SKM-1 treated with dmso at 0.1 percent for 144 hours (cell line): ENCODE measurements at regions not wholly inside any gene's neighbourhood (a gene's known extent, or its start where the extent isn't known, plus 50 kb on each side); places are given as distances from the start of the nearest gene placed in this dataset.
A peak's percentile ranks its signal among the peaks of the same experiment; 100 is the strongest.
"Not testable (repeated sequence)": the region's sequence is repeated elsewhere in the genome, so short reads cannot be mapped to it uniquely, and the experiment has no call there.

Source experiments
- DNase-seq: peaks from one replicate; lab custom pipeline; 2025; ENCODE audit not compliant: unreplicated experiment; lab: John Stamatoyannopoulos, UW

DNA sequence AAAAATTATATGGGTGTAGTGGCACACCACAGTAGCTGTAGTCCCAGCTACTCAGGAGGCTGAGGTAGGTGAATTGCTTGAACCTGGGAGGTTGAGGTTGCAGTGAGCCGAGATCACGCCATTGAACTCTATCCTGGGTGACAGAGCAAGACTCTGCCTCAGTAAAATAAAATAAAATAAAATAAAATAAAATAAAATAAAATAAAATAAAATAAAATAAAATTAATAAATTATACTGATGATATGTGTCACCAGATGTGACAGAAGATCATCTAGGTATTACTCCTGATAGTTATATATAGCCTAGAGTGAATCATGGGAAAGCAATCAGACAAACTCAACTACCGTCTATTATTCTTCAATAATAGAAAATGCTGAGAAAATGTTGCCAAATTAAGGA is 972.5 kb downstream of the MRPL39 start:
- DNase-seq, result no peak

DNA sequence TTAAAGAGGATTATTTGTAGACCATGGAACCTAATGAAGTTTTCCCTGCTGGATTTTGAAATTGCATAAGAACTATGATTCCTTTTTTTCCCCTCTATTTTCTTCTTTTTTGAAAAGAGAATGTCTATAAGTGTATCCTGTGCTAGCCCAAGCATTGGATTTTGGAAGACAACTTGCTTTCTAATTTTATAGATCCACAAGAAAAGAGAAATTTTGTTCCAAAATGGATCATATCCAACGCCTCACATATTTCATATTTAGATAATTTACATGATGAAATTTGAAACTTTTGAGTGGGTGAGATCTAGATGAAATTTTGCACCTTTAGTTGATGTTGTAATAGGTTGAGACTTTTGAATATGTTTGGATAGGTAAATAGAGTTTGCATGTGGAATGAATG is 978.7 kb downstream of the MRPL39 start:
- no peak for DNase-seq

DNA sequence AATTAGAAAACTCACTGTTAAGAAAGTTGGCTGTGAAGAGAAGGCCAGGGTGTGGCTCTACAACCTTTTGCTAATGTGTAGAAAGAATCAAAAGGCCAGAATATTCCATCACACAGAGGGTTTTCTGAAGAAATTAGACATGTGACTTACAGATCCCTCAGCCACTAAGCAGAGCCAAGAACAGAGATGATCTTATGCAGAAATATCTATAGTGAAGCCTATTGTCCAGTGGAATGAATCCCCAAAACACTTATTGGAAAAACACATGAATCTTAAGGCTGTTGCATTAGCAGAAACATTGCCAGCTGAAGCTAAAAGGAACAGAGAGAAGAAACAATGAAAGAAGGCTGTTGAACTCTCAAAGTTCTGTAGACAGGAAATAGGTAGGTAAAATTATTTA is 979.2 kb downstream of the MRPL39 start:
- DNase-seq, result no peak

DNA sequence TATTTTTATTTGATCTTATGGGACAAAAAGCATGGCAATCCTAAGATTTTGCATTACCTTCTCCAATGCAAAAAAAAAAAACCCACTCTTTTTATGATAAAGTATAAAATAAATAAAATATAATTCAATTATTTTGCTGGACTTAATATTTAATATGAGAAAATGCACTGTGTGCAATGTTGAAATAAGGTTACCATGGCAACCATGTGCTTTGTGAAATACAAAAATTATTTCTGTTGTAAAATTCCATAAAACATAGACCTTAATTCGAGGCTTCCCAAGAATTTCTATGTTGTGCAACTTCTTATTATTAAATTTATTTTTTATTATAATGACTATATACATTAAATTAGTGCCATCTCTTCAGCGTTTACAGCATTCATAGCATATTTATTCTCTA is 989.5 kb downstream of the MRPL39 start:
- no peak for DNase-seq

DNA sequence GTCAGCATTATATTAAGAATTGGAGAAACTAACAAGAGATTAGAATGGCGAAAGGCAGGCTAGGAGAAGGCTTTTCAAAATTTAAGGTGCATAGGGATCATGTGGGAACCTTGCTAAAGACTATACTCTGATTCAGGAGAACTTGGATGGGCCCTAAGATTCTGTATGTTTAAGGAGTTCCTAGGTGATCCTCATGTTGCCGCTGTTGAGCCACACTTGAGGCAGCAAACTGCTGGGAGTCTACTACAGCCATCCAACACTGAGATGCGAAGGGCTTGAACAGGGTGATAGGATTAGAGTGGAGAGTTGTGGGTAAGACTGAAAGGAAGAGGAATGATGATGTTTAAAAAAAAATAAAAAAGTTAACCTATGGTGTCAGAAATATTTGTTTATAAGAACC is 1013.2 kb downstream of the MRPL39 start:
- DNase-seq, result no peak

DNA sequence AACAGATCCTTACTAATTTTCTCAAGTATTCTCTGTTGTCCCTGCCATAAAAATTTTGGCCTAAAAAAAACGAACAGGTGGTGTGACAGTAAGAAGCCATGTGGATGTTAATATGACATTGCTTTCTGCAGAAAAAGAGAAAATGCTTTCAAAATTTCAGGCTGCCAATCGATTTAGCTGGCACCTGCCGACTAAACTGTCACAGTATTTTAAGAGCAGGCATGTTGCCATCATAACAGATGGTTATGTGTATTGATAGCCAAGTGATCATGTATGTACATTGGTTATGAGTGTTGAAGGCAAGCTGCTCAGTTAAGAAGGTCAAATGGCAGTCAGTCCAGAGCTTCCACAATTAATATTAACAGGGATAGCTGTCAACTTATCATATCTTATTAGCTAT is 1017.0 kb downstream of the MRPL39 start:
- DNase-seq, result no peak

DNA sequence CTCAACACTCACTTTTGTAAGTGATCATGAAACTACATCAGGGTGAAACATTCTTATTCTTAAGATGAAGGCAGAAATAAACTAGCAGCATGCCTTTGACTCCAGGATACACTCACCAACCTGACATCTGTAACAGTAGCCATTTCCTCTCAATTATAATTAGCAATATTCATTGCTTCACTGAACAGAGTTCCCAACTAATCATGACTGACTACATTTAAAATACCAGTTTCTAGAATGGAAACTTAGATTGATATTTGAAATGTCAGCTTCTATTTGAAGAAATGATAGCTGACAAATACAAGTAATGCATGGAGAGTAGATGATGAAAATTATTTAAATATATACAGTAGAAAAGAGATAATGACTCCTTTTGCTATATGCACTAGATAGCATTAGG is 1023.8 kb downstream of the MRPL39 start:
- DNase-seq, result no peak

DNA sequence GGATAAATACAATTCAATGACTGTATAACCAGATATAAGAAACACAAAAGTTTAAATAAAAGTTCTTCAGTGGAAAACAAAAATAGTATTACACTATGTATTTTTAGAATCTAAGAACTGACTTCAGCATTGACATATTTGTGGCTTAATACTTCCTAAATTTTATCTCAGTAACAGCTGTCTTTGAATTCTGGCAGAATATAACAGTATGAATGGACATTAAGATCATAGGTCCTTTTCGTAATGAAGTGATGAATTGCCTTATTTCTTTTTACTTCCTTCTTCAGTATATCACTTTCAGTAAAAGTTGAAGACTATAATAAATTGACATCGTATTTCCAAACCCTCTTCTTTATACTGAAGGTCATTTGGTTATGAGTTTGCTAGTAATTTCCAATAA is 1030.0 kb downstream of the MRPL39 start:
- DNase-seq, result no peak

DNA sequence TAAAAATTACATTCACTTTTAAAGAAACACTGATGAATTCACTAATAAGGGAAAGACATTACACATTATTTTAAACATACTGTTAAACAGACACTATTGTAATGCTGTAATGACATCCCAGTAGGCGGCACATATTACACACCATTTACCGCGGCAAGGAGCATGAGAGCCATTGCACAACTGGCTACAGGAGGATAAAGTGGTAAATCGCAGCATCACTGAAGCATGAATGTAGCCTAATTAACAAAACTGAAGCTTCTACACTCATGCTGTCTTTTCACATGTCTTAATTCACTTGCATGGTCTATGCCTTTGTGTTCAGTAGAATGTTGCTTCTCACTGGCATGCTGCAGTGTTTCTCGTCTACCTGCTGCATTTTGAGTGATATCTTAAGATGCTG is 1046.0 kb downstream of the MRPL39 start:
- no peak for DNase-seq

DNA sequence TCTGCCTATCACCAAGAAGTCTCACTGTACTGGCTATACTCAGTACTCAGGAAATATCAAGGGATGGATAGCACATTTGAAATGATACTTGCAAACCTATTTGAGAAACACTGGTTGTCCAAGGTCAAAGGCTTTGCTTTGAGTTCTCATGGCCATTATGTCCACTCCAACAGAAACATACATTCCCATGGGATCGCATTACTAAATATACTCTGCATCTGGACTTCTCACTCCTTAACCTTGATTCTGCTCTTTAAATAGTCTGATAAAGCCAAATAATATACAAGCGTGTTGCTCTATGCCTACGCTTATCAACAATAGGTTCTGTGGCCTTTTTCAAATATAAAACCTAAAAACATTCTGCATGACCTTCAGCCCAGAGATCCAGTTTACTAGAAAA is 1054.8 kb downstream of the MRPL39 start:
- no peak for DNase-seq

DNA sequence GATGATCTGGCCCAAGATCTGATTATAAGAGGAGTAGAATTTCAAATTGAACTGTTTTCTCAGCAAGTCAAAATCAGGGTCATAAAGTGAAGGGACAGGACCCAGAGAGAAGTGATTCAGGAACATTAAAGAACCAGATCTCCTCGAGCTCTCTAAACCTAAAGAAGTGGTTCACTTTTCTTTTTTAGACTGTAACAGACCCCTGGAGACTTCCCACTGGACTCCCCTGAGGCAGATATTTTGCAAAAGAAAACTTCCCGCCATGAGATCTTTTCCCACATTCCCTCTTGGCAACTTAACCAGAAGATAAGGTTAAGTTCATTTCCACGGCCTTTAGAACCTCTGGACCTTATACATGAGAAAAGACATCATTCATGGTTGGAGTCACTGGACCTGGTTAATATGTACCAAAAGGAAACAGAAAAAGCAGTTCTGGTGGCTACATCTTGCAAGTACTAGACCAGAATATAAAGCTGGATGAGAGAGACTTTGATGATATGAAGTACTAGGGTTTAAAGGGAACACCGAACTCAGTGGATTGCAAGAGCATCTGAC is 1061.4 kb downstream of the MRPL39 start:
- no peak for DNase-seq

DNA sequence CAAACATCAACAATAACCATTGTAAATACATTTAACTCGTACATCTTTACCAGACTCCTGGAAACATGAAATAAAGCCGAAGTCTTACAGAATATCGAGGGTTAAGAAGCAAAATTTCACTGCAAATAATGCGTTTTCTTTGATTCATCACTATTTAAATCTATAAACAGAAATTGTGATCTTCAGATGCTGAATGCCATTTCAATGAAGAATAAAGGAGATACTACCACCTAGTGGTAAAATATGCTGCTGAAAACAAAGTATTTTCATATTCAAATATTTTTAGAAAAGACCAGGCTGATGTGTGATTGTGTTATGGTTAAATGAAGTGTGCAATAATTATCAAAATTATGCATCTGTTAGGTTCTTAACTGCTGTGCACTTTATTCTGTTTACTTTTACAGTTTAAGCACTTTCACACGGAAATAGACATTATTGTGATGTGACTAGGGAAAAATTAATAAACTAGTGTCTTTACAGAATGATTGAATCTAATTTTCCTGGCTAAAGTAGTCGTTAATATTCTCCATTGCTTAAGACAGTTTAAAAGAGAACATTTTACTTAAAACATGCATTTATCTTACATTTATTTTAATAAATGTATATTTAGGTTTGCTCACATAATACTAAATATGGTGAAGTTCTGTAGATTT is 1093.1 kb downstream of the MRPL39 start:
- DNase-seq, result peak; percentile 1

DNA sequence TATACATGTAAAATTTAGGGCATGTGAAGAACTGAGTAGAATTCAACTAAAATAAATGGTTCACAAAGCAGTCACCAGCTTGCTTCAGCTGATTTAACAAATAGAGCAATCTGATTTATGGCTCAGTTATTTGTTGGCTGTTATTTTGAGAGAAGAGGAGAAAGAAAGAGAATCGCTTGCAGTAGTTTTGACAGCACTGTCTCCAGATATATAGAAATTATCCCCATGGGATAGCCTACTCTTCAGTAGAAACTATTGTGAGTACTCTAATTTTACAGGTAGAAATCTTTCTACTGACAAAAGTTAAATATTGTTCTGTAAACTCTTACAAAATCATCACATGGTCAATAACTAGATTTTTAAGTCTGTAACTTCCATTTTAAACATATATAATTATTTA is 1098.2 kb downstream of the MRPL39 start:
- no peak for DNase-seq

DNA sequence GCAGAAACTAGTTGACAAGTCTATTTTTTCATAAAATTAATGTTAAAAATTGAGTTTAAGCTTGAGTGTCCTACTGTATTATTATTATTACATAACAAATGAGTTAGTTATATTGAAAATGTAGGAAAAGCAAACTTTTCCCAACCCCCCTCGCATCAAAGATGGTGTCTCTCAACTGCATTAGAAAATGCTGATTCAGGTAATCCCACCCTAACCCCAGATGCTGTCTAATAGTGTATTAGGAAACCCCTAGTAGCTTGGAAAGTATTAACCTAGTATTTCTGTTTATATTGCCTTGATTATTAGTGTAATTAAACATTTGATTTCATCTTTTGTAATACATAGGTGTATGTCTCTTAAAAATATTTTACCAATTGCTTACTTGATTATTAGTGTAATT is 1120.3 kb downstream of the MRPL39 start:
- DNase-seq, result no peak

DNA sequence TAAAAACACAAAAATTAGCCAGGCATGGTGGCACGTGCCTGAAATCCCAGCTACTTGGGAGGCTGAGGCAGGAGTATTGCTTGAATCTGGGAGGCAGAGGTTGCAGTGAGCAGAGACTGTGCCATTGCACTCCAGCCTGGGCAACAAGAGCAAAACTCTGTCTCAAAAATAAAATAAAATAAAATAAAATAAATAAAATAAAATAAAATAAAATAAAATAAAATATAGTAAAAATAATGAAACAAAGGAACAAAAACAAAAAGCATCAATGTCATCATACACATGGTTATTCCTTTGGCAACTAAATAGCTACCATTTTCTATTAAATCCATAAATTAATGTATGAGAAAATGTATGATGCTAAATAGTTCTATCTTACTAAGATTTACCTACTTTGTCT is 1123.9 kb downstream of the MRPL39 start:
- not testable (repeated sequence) for DNase-seq

DNA sequence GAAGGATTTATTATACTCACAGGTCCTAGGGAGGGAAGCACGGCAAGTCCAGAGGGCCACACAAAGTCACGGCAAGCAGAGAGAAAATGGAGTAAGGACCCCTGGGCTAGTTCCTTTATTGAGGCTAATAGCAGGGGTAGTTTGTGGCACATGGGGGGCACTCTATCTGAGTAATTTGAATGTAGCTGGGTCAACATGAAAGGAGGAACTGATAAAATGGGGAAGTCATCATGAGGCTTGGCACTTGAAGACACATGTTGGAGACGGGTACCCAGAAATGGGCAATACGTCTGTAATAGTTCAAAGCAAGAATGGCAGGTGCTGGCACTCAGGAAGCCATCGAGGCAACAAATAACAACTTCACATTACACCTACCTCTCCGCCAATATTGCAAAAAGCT is 1136.4 kb downstream of the MRPL39 start:
- DNase-seq, result peak; percentile 3

DNA sequence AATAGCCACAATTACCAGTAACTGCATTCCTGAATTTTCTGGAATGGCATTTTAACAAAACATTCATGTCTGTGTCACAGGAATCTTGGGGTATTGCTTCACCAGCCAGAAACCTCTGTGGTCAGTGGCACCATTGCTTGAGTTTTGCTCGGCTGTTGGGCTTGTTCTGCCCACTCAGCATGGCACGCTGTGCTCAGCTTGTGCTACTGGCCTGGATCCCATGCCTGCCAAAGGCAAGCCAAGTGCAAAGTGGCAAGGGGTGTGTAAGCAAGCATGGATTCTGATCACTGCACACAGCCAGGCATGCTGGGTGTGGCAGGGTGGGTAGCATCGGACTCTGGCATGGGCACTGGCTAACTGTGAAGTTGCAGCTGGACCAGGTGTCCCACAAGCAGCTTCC is 1150.9 kb downstream of the MRPL39 start:
- DNase-seq, result no peak

DNA sequence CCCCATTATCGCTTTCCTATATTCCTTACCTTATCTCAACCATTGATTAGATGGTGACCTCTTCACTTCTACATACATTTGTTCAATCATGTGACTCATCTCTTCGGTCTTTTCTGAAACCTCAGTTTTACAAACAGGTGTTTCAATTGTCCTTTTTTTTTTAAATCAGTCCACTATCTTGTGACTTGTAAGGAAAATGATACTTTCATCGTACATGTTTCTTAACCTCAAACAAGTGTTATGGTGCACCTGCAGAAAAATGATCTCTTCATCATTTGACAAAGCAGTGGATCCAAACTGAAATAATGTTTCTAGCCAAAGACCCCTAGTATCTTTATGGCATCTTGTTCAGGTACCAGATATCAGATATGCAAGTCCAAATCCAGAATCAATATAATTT is 1157.2 kb downstream of the MRPL39 start:
- no peak for DNase-seq

DNA sequence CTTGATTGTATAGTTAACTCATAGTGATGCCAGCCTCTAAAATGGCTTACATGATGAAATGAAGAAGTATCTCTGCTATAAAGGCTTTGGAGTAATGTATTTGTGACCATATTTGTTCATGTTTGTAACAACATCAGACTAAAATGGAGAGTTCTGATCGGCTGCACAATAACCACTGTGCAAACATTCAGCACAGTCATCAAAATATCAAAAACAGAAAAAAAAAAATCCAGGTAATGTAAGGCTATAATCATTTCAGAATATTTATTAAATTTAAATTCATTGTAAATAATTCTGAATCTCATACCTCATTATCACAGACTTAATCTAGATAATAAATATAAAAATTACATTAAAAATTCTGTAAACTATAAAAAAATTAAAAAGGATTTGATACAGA is 1161.8 kb downstream of the MRPL39 start:
- DNase-seq, result no peak

DNA sequence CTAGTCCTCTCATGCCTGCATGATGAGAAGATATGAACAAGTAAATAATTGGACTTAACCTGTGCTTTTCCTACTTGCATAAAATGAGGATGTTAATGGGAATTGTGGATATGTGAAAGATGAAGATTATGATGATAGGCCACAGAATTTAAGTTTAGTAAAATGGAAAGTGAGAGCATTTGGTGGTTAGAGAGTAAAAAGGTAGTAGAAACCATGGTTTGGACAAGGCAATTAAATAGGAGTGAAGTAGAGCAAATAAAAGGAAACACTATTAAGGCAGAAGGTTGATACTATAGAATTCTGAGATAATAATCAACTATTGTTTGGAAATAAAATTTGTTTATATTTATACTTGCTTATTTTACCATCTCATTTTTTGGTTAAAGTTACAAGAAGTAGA is 1162.5 kb downstream of the MRPL39 start:
- DNase-seq, result no peak

DNA sequence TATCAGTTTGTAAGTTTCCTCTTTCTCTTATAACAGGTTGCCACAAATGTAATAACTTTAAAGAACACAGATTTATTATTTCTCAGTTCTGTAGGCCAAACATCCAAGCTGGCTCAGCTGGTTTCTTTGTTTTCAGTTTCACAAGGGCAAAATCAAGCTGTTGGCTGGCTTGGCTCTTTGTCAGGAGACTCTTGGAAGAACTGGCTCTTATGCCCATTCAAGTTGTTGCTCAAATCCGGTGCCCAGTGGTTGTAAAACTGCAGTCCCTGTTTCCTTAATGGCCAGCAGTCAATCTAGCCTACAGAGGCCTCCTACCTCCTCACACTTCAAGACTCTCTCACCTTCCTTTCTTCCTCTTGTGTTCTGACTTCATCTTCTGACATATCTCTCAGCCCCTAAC is 1171.0 kb downstream of the MRPL39 start:
- DNase-seq, result no peak

DNA sequence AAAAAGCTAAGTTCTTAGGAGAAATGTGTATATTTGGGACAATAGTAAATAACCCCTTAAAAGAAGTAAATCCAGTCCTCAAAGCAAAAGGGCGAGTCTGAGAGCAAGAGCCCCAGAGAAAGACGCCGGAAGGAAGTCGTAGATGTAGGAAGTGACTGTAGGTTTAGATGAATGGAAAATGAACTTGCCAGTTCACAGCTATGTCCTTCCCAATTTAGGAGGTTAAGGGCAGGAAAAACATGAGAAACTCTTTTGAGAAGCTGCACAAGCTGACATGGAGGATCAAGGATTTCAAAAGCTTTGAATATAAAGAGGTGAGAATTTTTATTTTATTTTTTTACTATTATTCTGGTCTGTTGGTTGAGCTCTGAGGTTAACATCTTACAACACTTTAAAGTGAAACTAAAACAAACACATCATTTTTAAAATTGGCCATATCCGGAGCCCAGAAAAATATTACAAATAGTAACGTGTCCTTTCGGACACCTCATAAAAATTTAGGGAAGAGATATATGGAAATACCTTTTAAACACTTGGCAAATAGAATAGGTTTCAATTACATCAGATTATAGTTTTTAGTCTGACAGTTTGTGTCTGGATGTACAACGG is 1178.6 kb downstream of the MRPL39 start:
- no peak for DNase-seq

DNA sequence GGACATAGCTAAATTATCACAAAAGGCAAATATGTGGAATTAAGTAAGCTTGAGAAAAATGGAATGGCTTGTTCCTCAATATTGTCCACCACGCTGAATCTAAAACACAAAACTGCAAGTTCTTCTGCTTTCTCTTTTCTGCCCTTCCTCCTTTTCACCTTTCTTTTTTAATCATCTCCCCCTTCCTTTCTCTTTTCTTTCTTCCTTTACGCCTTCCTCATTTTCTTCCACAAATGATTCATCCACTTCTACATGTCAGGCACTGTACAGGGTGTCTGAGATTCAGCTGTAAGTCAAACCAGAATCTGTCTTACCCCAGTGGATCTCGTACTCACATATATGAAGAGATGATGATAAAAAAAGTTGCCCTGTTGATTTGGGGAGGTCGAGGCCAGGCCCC is 1182.5 kb downstream of the MRPL39 start:
- DNase-seq, result no peak
